Natural killer cell treated with Interleukin-12 subunit alpha and Interleukin-12 subunit beta and Interleukin-15 and Interleukin-18, amount 100 ng/mL, for 72 hours (primary cell): ENCODE measurements at regions not wholly inside any gene's neighbourhood (a gene's known extent, or its start where the extent isn't known, plus 50 kb on each side); places are given as distances from the start of the nearest gene placed in this dataset.
"Not testable (repeated sequence)": the region's sequence is repeated elsewhere in the genome, so short reads cannot be mapped to it uniquely, and the experiment has no call there.

Experiments
- ATAC-seq, 2 donors: fragments of 150-1000 bp; cut with Tn5 transposase in 1 of 2; sonication (Bioruptor Pico), chemical (Tn5 transposase) in 1 of 2; 2 replicates each; pipeline ENCODE4 v1.10.0; 2021
- DNase-seq: peaks from one replicate; pipeline ENCODE4 v3.0.0; 2022; ENCODE audit warnings: low spot score
- H3K27ac Mint-ChIP-seq, 2 donors: 1 replicate in 1 of 2; 2 replicates in 1 of 2; pipeline ENCODE4 v1.8.0; 2022; ENCODE audit warnings: mixed read lengths in 2 of 2, mild to moderate bottlenecking in 1 of 2, moderate library complexity in 1 of 2
- H3K27me3 Mint-ChIP-seq, 2 donors: 1 replicate in 1 of 2; 2 replicates in 1 of 2; pipeline ENCODE4 v1.8.0; 2022; ENCODE audit warnings: mixed read lengths in 2 of 2
- H3K36me3 Mint-ChIP-seq: one replicate; pipeline ENCODE4 v1.8.0; 2022; ENCODE audit warnings: mixed read lengths
- H3K4me1 Mint-ChIP-seq, 2 donors: 1 replicate in 1 of 2; 2 replicates in 1 of 2; pipeline ENCODE4 v1.8.0; 2022; ENCODE audit warnings: low read depth in 2 of 2, mixed read lengths in 2 of 2, mild to moderate bottlenecking in 1 of 2
- H3K4me3 Mint-ChIP-seq: one replicate; pipeline ENCODE4 v1.8.0; 2022; ENCODE audit warnings: mixed read lengths
- H3K9me3 Mint-ChIP-seq: 2 replicates; pipeline ENCODE4 v1.8.0; 2022; ENCODE audit warnings: mixed read lengths

GRCh38 chr19:21668072-21668773 lies 99.2 kb downstream of the ZNF100 start:
- H3K36me3 Mint-ChIP-seq: not testable (repeated sequence)

GRCh38 chr19:21655540-21656126 lies 111.7 kb downstream of the ZNF100 start:
- ATAC-seq (no peak), DNase-seq (no peak)
- Mint-ChIP-seq H3K9me3 (peaks cover 9% of the 10 kb centered on the region), H3K4me1 (no peaks in the 10 kb centered on the region), H3K36me3 (peaks cover 19% of the 10 kb centered on the region), H3K4me3 (no peak overlapping the region), H3K27ac (no peak overlapping the region), H3K27me3 (no peaks in the 10 kb centered on the region)

More at GRCh38 chr19:21668072-21668773, 99.2 kb downstream of the ZNF100 start:
- DNase-seq, H3K27ac Mint-ChIP-seq, H3K27me3 Mint-ChIP-seq, H3K9me3 Mint-ChIP-seq, H3K4me1 Mint-ChIP-seq, H3K4me3 Mint-ChIP-seq, ATAC-seq: not testable (repeated sequence)

- not testable (repeated sequence) for H3K27me3 Mint-ChIP-seq, H3K4me1 Mint-ChIP-seq, DNase-seq, H3K4me3 Mint-ChIP-seq, H3K27ac Mint-ChIP-seq, ATAC-seq
- Mint-ChIP-seq H3K36me3 (peaks cover 43% of the 10 kb centered on the region), H3K9me3 (peaks cover 22% of the 10 kb centered on the region)
Measured at GRCh38 chr19:21651478-21651877, 115.9 kb downstream of the ZNF100 start.

- no peak for DNase-seq
- Mint-ChIP-seq H3K4me3 (no peak overlapping the region), H3K27me3 (no peaks in the 10 kb centered on the region), H3K9me3 (peaks cover 8% of the 10 kb centered on the region), H3K27ac (no peak overlapping the region), H3K36me3 (no peaks in the 10 kb centered on the region), H3K4me1 (no peaks in the 10 kb centered on the region)
- no peak for ATAC-seq
Measured at GRCh38 chr19:21638776-21639175, 128.6 kb downstream of the ZNF100 start.

- DNase-seq (no peak), ATAC-seq (no peak)
- H3K36me3 Mint-ChIP-seq: peaks cover 5% of the 10 kb centered on the region
- no peak overlapping the region for H3K4me3 Mint-ChIP-seq
- H3K9me3 Mint-ChIP-seq: peaks cover 6% of the 10 kb centered on the region
- H3K27me3 Mint-ChIP-seq: peaks cover 0 to 5% of the 10 kb centered on the region in 2 donors
- no peak overlapping the region for H3K27ac Mint-ChIP-seq
- H3K4me1 Mint-ChIP-seq: no peaks in the 10 kb centered on the region
Measured at GRCh38 chr19:21626924-21627697, 121.7 kb downstream of the ZNF429 start.

GRCh38 chr19:21626091-21626490 lies 120.7 kb downstream of the ZNF429 start:
- Mint-ChIP-seq H3K27ac (no peak overlapping the region), H3K4me3 (no peak overlapping the region), H3K36me3 (peaks cover 5% of the 10 kb centered on the region), H3K27me3 (peaks cover 0 to 5% of the 10 kb centered on the region in 2 donors), H3K4me1 (no peaks in the 10 kb centered on the region), H3K9me3 (peaks cover 6% of the 10 kb centered on the region)
- no peak for ATAC-seq
- no peak for DNase-seq

GRCh38 chr19:21622920-21623319 lies 117.5 kb downstream of the ZNF429 start:
- Mint-ChIP-seq H3K36me3 (no peaks in the 10 kb centered on the region), H3K9me3 (no peaks in the 10 kb centered on the region), H3K27me3 (no peaks in the 10 kb centered on the region), H3K4me1 (no peaks in the 10 kb centered on the region), H3K27ac (no peak overlapping the region), H3K4me3 (no peak overlapping the region)
- no peak for DNase-seq
- ATAC-seq: no peak

- no peak overlapping the region for H3K27ac Mint-ChIP-seq
- no peak for ATAC-seq
- DNase-seq: no peak
- no peaks in the 10 kb centered on the region for H3K36me3 Mint-ChIP-seq
- no peak overlapping the region for H3K4me3 Mint-ChIP-seq
- no peaks in the 10 kb centered on the region for H3K27me3 Mint-ChIP-seq
- no peaks in the 10 kb centered on the region for H3K9me3 Mint-ChIP-seq
- H3K4me1 Mint-ChIP-seq: no peaks in the 10 kb centered on the region
Measured at GRCh38 chr19:21621671-21622070, 116.3 kb downstream of the ZNF429 start.

GRCh38 chr19:21617740-21618339 lies 112.4 kb downstream of the ZNF429 start:
- no peak overlapping the region for H3K27ac Mint-ChIP-seq
- no peak overlapping the region for H3K4me3 Mint-ChIP-seq
- DNase-seq: no peak
- no peaks in the 10 kb centered on the region for H3K4me1 Mint-ChIP-seq
- ATAC-seq: no peak
- H3K36me3 Mint-ChIP-seq: no peaks in the 10 kb centered on the region
- H3K27me3 Mint-ChIP-seq: no peaks in the 10 kb centered on the region
- H3K9me3 Mint-ChIP-seq: no peaks in the 10 kb centered on the region

GRCh38 chr19:21614776-21615175 lies 109.4 kb downstream of the ZNF429 start:
- H3K27me3 Mint-ChIP-seq, ATAC-seq, H3K9me3 Mint-ChIP-seq: not testable (repeated sequence)

GRCh38 chr19:21613201-21613600 lies 107.8 kb downstream of the ZNF429 start:
- H3K36me3 Mint-ChIP-seq, H3K4me1 Mint-ChIP-seq, DNase-seq, ATAC-seq, H3K4me3 Mint-ChIP-seq, H3K27me3 Mint-ChIP-seq, H3K27ac Mint-ChIP-seq, H3K9me3 Mint-ChIP-seq: not testable (repeated sequence)

More at GRCh38 chr19:21614776-21615175, 109.4 kb downstream of the ZNF429 start:
- not testable (repeated sequence) for H3K4me3 Mint-ChIP-seq, H3K36me3 Mint-ChIP-seq, H3K4me1 Mint-ChIP-seq, DNase-seq, H3K27ac Mint-ChIP-seq

GRCh38 chr19:21612403-21612872 lies 107.0 kb downstream of the ZNF429 start:
- Mint-ChIP-seq H3K4me3 (no peak overlapping the region), H3K4me1 (no peaks in the 10 kb centered on the region)

GRCh38 chr19:21611659-21612402 lies 106.4 kb downstream of the ZNF429 start:
- Mint-ChIP-seq H3K27ac (no peak overlapping the region), H3K4me3 (no peak overlapping the region), H3K4me1 (no peaks in the 10 kb centered on the region), H3K27me3 (no peaks in the 10 kb centered on the region), H3K9me3 (no peaks in the 10 kb centered on the region), H3K36me3 (no peaks in the 10 kb centered on the region)
- ATAC-seq (no peak), DNase-seq (no peak)

More at GRCh38 chr19:21612403-21612872, 107.0 kb downstream of the ZNF429 start:
- Mint-ChIP-seq H3K9me3 (no peaks in the 10 kb centered on the region), H3K27me3 (no peaks in the 10 kb centered on the region), H3K27ac (no peak overlapping the region), H3K36me3 (no peaks in the 10 kb centered on the region)
- DNase-seq: no peak
- no peak for ATAC-seq
